Breast epithelium (tissue), 3 donors: ENCODE measurements at regions not wholly inside any gene's neighbourhood (a gene's known extent, or its start where the extent isn't known, plus 50 kb on each side); places are given as distances from the start of the nearest gene placed in this dataset.

Source experiments
- CTCF ChIP-seq, 3 donors: fragments of 450-650 bp; IDR thresholded peaks; one replicate each; pipeline ENCODE4 v1.5.1; 2016 to 2017; ENCODE audit warnings: antibody characterized with exemption in 3 of 3, mild to moderate bottlenecking in 3 of 3, moderate library complexity in 3 of 3
- POLR2A ChIP-seq: fragments of 450-650 bp; IDR thresholded peaks from one replicate; pipeline ENCODE4 v1.6.1; 2016; ENCODE audit warnings: antibody characterized with exemption, mild to moderate bottlenecking, moderate library complexity

- TF ChIP-seq CTCF (IDR thresholded peaks at IDR 0.05) (no peak), POLR2A (no peak)
Observed at GRCh38 chr9:29174136-29174535, 1600.9 kb upstream of the C9orf72 start.
